ENCODE measurements at regions not wholly inside any gene's neighbourhood (a gene's known extent, or its start where the extent isn't known, plus 50 kb on each side); places are given as distances from the start of the nearest gene placed in this dataset.
A peak's percentile ranks its signal among the peaks of the same experiment; 100 is the strongest.

DNA sequence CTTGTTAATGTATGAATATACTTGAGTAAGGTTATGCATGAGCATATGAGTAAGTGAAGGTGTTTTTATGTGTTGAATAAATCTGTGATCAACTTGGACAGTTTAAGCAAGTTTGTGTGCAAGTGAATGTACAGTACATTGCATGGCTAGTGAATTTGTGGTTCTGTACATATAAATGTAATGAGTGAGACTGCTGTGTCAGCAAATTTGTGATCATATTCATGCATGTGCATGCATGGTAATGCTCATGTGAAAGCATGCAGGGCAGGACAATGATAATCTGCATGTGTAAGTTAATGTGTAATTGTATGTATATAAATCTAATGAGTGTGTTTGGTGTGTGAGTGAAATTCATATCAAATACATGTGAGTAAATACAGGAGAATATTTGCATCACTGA is 188.5 kb downstream of the PWWP3B start:
- no peaks in the 10 kb centered on the region for H3K9me3 ChIP-seq (ENCODE audit: control insufficient read depth, insufficient read depth, low read length)
- no peak overlapping the region for H2AK5ac ChIP-seq (ENCODE audit: low read depth, low read length)
- no peak for DNase-seq
- no peak overlapping the region for H3K4me2 ChIP-seq (ENCODE audit: low read depth, low read length)
- no TSS peak for BruUV-seq (replicated peaks)
- H4K5ac ChIP-seq (ENCODE audit: low read depth, low read length) = no peak overlapping the region
- H3K23ac ChIP-seq (ENCODE audit: low read depth, low read length) = no peak overlapping the region
- TF ChIP-seq CEBPB (IDR thresholded peaks at IDR 0.05; ENCODE audit: low read depth, low read length) (no peak), MAFK (IDR thresholded peaks at IDR 0.05; ENCODE audit: low read depth, low read length) (peak; percentile 98)
- no peaks in the 10 kb centered on the region for H3K4me1 ChIP-seq (ENCODE audit: control insufficient read depth, insufficient read depth, low read length)
- no peak overlapping the region for H4K91ac ChIP-seq (ENCODE audit: insufficient read depth, low read depth, low read length)
- H3K9ac ChIP-seq (ENCODE audit: low read depth, low read length) = no peak overlapping the region
- ChIA-PET CTCF (interaction anchor here (0.8 kb wide), 1 partner anchor 11 kb away, joined by 3 read pairs; no protein-coding TSS in a partner anchor), POLR2A (ENCODE audit: unreplicated experiment) (no interaction called here)
- no peak overlapping the region for H2BK120ac ChIP-seq (ENCODE audit: low read depth, low read length)
- H3K14ac ChIP-seq (replicated peaks; ENCODE audit: low read depth, low read length) = no peak overlapping the region
- in situ Hi-C loops (cut with MboI; ENCODE audit: low sequenced_read_pairs) (no loop called here), dilution Hi-C loops (cut with HindIII; ENCODE audit: low sequenced_read_pairs, unreplicated experiment) (no loop called here), intact Hi-C loops (cut with micrococcal nuclease) (no loop called here)
- no peak overlapping the region for H3K56ac ChIP-seq (ENCODE audit: extremely low read depth, insufficient read depth, low read length)
- H4K8ac ChIP-seq (ENCODE audit: low read depth in 2 of 2, low read length in 2 of 2) = no peak overlapping the region
- H3K27me3 ChIP-seq (ENCODE audit: control insufficient read depth, insufficient read depth, low read length) = no peaks in the 10 kb centered on the region
- no peak overlapping the region for H2AFZ ChIP-seq (replicated peaks; ENCODE audit: low read length, poor library complexity)
- H3K4me3 ChIP-seq (ENCODE audit: insufficient read depth, low read depth, low read length) = no peak overlapping the region
- no peaks in the 10 kb centered on the region for H4K20me1 ChIP-seq (ENCODE audit: insufficient read depth, low read length)
- no peak overlapping the region for H2AK9ac ChIP-seq (replicated peaks; ENCODE audit: low read depth, low read length, poor library complexity)
- no peak overlapping the region for H2BK15ac ChIP-seq (ENCODE audit: low read depth, low read length)
- no peak overlapping the region for H3K18ac ChIP-seq (ENCODE audit: low read depth, low read length)
- H3K4ac ChIP-seq (ENCODE audit: low read depth, low read length) = no peak overlapping the region
- H3K27ac ChIP-seq (ENCODE audit: insufficient read depth, low read length) = no peak overlapping the region
- no peaks in the 10 kb centered on the region for H3K36me3 ChIP-seq (ENCODE audit: control insufficient read depth, insufficient read depth, low read length)
- H2BK5ac ChIP-seq (ENCODE audit: low read depth, low read length, poor library complexity, severe bottlenecking) = no peak overlapping the region
- no peaks in the 10 kb centered on the region for H3K9me1 ChIP-seq (ENCODE audit: insufficient read depth, low read length)
- ATAC-seq (ENCODE audit: low read depth) = no peak
- H2BK20ac ChIP-seq (ENCODE audit: low read depth, low read length) = no peak overlapping the region
- no peaks in the 10 kb centered on the region for H3K79me1 ChIP-seq (ENCODE audit: low read depth in 1 of 2, low read length in 2 of 2)

Data from IMR-90 (cell line).